Kidney (tissue), 13 donors: ENCODE measurements at regions not wholly inside any gene's neighbourhood (a gene's known extent, or its start where the extent isn't known, plus 50 kb on each side); places are given as distances from the start of the nearest gene placed in this dataset.

Experiments
- DNase-seq, 5 donors: peaks; one replicate each; pipeline ENCODE4 v3.0.0-alpha.2; 2013 to 2020
- FAIRE-seq: peaks from 2 replicates; lab custom pipeline; 2012; peaks lifted over from hg19 to GRCh38; lab: Jason Lieb, UNC
- H3K27ac ChIP-seq, 2 donors: one replicate each; pipeline ENCODE4 v1.7.0; 2013; ENCODE audit warnings: low read depth in 2 of 2, low read length in 2 of 2, inconsistent platforms in 1 of 2
- H3K27me3 ChIP-seq: one replicate; pipeline ENCODE4 v1.7.1; 2013; ENCODE audit warnings: low read length, inconsistent platforms; ENCODE audit not compliant: control insufficient read depth, insufficient read depth
- H3K36me3 ChIP-seq, 3 donors: one replicate each; pipeline versions ENCODE4 v1.7.0 to v1.7.1; 2013; ENCODE audit warnings: low read length in 3 of 3, control low read depth in 1 of 3, inconsistent platforms in 1 of 3; ENCODE audit not compliant: insufficient read depth in 3 of 3, control insufficient read depth in 2 of 3
- H3K4me1 ChIP-seq, 3 donors: one replicate each; pipeline versions ENCODE4 v1.7.0 to v1.7.1; 2013; ENCODE audit warnings: low read length in 3 of 3, inconsistent platforms in 1 of 3, low read depth in 1 of 3; ENCODE audit not compliant: control insufficient read depth in 2 of 3, insufficient read depth in 2 of 3
- H3K4me3 ChIP-seq, 3 donors: one replicate each; pipeline versions ENCODE4 v1.7.0 to v1.8.1; 2013; ENCODE audit warnings: low read length in 3 of 3, control low read depth in 1 of 3, inconsistent platforms in 1 of 3
- H3K9ac ChIP-seq, 3 donors: one replicate each; pipeline versions ENCODE4 v1.7.0 to v1.7.1; 2013; ENCODE audit warnings: low read length in 3 of 3, control low read depth in 1 of 3, inconsistent platforms in 1 of 3
- H3K9me3 ChIP-seq, 3 donors: one replicate each; pipeline versions ENCODE4 v1.7.0 to v1.7.1; 2013; ENCODE audit warnings: low read length in 3 of 3, control low read depth in 1 of 3, inconsistent platforms in 1 of 3; ENCODE audit not compliant: control insufficient read depth in 2 of 3, insufficient read depth in 1 of 3
- intact Hi-C: fragments of 100-400 bp; cut with DNase I; formaldehyde crosslinking; loops from one replicate; pipeline ENCODE4 v1.11.1; 2022
- TF ChIP-seq, protein P1 (sequence below): IDR thresholded peaks from 3 replicates; pipeline ENCODE4 v1.5.1; 2012; ENCODE audit warnings: mild to moderate bottlenecking, moderate library complexity, borderline replicate concordance; ENCODE audit not compliant: insufficient read depth; ENCODE audit errors: extremely low read depth
- donor health status: control.
- donor health status: control.
- donor health status: control.
- donor health status: control.
- donor health status: control.
- donor health status: DM: yes; HTN: yes; CAD: no.
- donor health status: Normal renal cell carcinoma (clear cell type).

DNA sequence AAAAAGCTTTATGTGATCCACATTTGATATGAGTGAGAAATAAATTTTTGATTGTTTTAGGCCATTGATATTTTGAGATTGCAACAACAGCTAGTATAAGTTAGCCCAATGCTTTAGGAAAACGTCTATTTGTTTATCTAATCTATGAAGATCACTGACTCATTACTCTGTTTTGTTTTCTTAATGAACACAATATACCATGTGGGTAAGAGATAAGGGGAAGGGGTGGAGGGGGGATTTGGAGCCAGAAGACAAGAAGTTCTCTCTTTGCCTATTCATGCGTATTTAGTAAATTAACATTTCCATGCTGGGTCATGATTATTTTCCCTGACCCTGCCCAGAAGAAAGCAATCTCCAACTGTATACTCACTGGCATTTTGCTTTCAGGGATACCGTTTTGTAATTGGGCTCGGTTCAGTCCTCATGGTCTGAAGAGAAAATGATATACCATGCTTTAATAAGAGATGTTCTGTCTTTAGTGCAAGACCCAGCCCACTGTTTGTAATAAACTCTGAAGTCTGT lies 359.5 kb upstream of the NPSR1 start:
- FAIRE-seq (no peak), DNase-seq (no peak)
- no peak overlapping the region for H3K4me3 ChIP-seq
- no peaks in the 10 kb centered on the region for H3K27me3 ChIP-seq
- no peaks in the 10 kb centered on the region for H3K36me3 ChIP-seq
- no peaks in the 10 kb centered on the region for H3K4me1 ChIP-seq
- no peak overlapping the region for H3K9ac ChIP-seq
- intact Hi-C loops, result no loop called here
- H3K9me3 ChIP-seq, result no peaks in the 10 kb centered on the region
- TF ChIP-seq, protein P1, sequence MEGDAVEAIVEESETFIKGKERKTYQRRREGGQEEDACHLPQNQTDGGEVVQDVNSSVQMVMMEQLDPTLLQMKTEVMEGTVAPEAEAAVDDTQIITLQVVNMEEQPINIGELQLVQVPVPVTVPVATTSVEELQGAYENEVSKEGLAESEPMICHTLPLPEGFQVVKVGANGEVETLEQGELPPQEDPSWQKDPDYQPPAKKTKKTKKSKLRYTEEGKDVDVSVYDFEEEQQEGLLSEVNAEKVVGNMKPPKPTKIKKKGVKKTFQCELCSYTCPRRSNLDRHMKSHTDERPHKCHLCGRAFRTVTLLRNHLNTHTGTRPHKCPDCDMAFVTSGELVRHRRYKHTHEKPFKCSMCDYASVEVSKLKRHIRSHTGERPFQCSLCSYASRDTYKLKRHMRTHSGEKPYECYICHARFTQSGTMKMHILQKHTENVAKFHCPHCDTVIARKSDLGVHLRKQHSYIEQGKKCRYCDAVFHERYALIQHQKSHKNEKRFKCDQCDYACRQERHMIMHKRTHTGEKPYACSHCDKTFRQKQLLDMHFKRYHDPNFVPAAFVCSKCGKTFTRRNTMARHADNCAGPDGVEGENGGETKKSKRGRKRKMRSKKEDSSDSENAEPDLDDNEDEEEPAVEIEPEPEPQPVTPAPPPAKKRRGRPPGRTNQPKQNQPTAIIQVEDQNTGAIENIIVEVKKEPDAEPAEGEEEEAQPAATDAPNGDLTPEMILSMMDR, result no peak
- H3K27ac ChIP-seq, result no peak overlapping the region

DNA sequence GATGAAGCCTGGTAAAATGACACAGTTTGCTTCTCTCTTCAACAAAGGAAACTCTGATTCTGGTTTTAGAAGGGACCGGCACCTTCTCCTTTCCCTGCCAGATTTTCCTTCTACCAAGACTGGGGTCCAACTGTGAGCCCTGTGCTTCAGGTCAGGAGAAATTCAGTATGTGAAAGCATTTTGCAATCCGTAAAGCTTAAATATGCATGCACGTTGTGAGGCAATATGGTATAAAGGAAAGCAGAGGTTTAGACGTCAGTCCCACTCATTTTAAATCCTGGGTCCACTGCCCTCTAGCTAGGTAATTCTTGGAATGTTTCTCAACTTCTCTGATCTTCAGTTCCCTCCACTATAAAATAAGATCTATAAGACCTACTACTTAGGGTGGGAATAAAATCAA lies 359.0 kb upstream of the NPSR1 start:
- Histone ChIP-seq H3K4me1 (no peaks in the 10 kb centered on the region), H3K27me3 (no peaks in the 10 kb centered on the region), H3K36me3 (no peaks in the 10 kb centered on the region), H3K27ac (no peak overlapping the region), H3K9me3 (no peaks in the 10 kb centered on the region), H3K9ac (no peak overlapping the region), H3K4me3 (no peak overlapping the region)
- intact Hi-C loops, result no loop called here
- FAIRE-seq, result no peak
- TF ChIP-seq, protein P1, result no peak
- no peak for DNase-seq

DNA sequence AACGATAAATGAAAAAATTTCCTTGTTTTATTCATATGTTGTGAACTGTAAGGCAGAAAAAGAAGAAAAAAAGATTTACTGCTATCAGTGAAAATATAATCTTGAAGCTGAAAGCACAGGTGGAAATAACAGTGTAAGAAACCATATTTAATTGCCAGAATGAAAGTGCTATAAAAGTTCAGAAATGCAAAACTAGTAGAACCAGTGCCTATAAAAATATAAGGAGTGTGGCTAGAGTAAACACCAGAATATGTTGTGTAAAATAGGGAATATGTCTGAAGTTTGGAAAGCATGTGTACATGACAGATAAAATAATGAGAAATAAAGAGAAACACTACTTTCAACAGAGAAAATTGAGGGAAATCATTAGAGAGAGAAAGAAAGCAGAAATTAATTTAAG lies 350.5 kb upstream of the NPSR1 start:
- Histone ChIP-seq H3K4me1 (no peaks in the 10 kb centered on the region), H3K36me3 (no peaks in the 10 kb centered on the region), H3K9me3 (no peaks in the 10 kb centered on the region), H3K4me3 (no peak overlapping the region), H3K27me3 (no peaks in the 10 kb centered on the region), H3K9ac (no peak overlapping the region), H3K27ac (no peak overlapping the region)
- TF ChIP-seq, protein P1, result no peak
- FAIRE-seq (no peak), DNase-seq (no peak)
- intact Hi-C loops, result no loop called here

DNA sequence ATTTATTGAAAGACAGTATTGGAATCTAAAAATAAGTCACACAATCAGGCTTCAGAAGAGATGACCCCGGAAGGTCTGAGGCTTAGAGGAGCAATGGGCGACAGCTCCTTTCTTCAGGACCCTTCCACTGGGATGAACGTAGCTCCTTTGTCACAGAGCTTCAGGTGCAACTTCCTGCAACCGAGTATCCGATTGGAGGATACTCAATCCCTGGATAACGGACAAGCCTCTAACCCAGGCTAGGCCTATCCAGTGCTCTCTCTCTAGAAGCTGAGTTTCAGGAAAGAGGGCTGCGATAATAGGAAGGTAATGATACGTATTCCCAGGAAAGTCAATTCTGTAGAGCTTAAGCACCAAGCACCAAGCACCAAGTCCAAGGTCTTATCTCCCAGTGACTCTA lies 349.4 kb upstream of the NPSR1 start:
- no peaks in the 10 kb centered on the region for H3K4me1 ChIP-seq
- TF ChIP-seq, protein P1, result no peak
- no peak overlapping the region for H3K9ac ChIP-seq
- no peak overlapping the region for H3K4me3 ChIP-seq
- no peak overlapping the region for H3K27ac ChIP-seq
- DNase-seq (no peak), FAIRE-seq (no peak)
- H3K27me3 ChIP-seq, result no peaks in the 10 kb centered on the region
- intact Hi-C loops, result no loop called here
- peaks cover 0 to 4% (median 0%) of the 10 kb centered on the region in 3 donors for H3K9me3 ChIP-seq
- no peaks in the 10 kb centered on the region for H3K36me3 ChIP-seq
